Endothelial cell of umbilical vein (primary cell): ENCODE measurements at regions not wholly inside any gene's neighbourhood (a gene's known extent, or its start where the extent isn't known, plus 50 kb on each side); places are given as distances from the start of the nearest gene placed in this dataset.

ENCODE experiments used
- BruUV-seq: library from RNA; stranded (reverse); fragments of 400-500 nt; replicated peaks from 2 replicates; lab custom pipeline; 2021; lab: Mats Ljungman, UMichigan
- CTCF ChIA-PET: fragments of 300-600, 350-600 bp; sonication (Branson Sonifier 250); formaldehyde crosslinking; loops from one replicate; lab custom pipeline; 2021; ENCODE audit warnings: antibody characterized with exemption, inconsistent platforms; lab: Charles Lee
- POLR2A ChIA-PET: fragments of 300-600, 350-600 bp; sonication (Branson Sonifier 250); formaldehyde crosslinking; loops from one replicate; lab custom pipeline; 2021; ENCODE audit warnings: antibody characterized with exemption, inconsistent platforms; lab: Charles Lee
- DNase-seq: peaks from one replicate; pipeline ENCODE4 v3.0.0-alpha.2; 2011; ENCODE audit warnings: low read depth, low spot score
- FAIRE-seq: peaks from 2 replicates; lab custom pipeline; 2011; peaks lifted over from hg19 to GRCh38; lab: Jason Lieb, UNC
- H2AFZ ChIP-seq: 2 replicates; pipeline ENCODE4 v1.6.0; 2012; ENCODE audit warnings: low read depth, low read length, control low read depth, inconsistent platforms
- H3K27ac ChIP-seq: 2 replicates; pipeline ENCODE4 v1.5.1; 2011; ENCODE audit warnings: low read depth, mild to moderate bottlenecking, control low read depth, low read length, moderate library complexity; ENCODE audit not compliant: insufficient read depth
- H3K27me3 ChIP-seq, 2 experiments: 2 replicates each; pipeline versions ENCODE4 v1.6.0 to v1.6.1; 2011; ENCODE audit warnings: low read length in 2 of 2, mixed read lengths in 1 of 2; ENCODE audit not compliant: control insufficient read depth in 2 of 2, insufficient read depth in 2 of 2
- H3K36me3 ChIP-seq, 2 experiments: 2 replicates in 1 of 2; 3 replicates in 1 of 2; pipeline ENCODE4 v1.5.1; 2011; ENCODE audit warnings: low read length in 2 of 2, mild to moderate bottlenecking in 1 of 2, moderate library complexity in 1 of 2; ENCODE audit not compliant: control insufficient read depth in 2 of 2, insufficient read depth in 2 of 2; ENCODE audit errors: extremely low read depth in 1 of 2
- H3K4me1 ChIP-seq: 3 replicates; pipeline ENCODE4 v1.5.1; 2011; ENCODE audit warnings: mild to moderate bottlenecking, low read length; ENCODE audit not compliant: control insufficient read depth, insufficient read depth; ENCODE audit errors: extremely low read depth
- H3K4me2 ChIP-seq: 2 replicates; pipeline ENCODE4 v1.6.1; 2011; ENCODE audit warnings: low read length, control low read depth, mixed read lengths; ENCODE audit not compliant: insufficient read depth
- H3K4me3 ChIP-seq, 3 experiments: fragments of 200-600 bp in 1 of 3; sonication (generic), shearing (Covaris generic) in 1 of 3; replicated peaks in 1 of 3; 2 replicates each; pipeline ENCODE4 v1.5.1; 2011 to 2016; ENCODE audit warnings: control low read depth in 3 of 3, low read length in 3 of 3, mild to moderate bottlenecking in 2 of 3, inconsistent platforms in 1 of 3, low read depth in 1 of 3, moderate library complexity in 1 of 3; ENCODE audit not compliant: insufficient read depth in 1 of 3
- H3K79me2 ChIP-seq: 2 replicates; pipeline ENCODE4 v1.6.0; 2012; ENCODE audit warnings: low read length, inconsistent platforms; ENCODE audit not compliant: control insufficient read depth, insufficient read depth
- H3K9ac ChIP-seq: replicated peaks from 2 replicates; pipeline ENCODE3; 2011; ENCODE audit warnings: low read length, control low read depth; ENCODE audit not compliant: insufficient read depth; ENCODE audit errors: extremely low read depth
- H3K9me1 ChIP-seq: replicated peaks from 3 replicates; pipeline ENCODE4 v1.6.0; 2011; ENCODE audit warnings: mild to moderate bottlenecking, low read length; ENCODE audit not compliant: control insufficient read depth, insufficient read depth; ENCODE audit errors: extremely low read depth
- H3K9me3 ChIP-seq: replicated peaks from 2 replicates; pipeline ENCODE4 v1.5.1; 2012; ENCODE audit warnings: low read length, inconsistent platforms; ENCODE audit not compliant: control insufficient read depth, insufficient read depth
- H4K20me1 ChIP-seq: replicated peaks from 2 replicates; pipeline ENCODE3; 2011; ENCODE audit warnings: mild to moderate bottlenecking, low read length; ENCODE audit not compliant: control insufficient read depth, insufficient read depth; ENCODE audit errors: extremely low read depth
- EZH2 ChIP-seq: IDR thresholded peaks from 2 replicates; pipeline ENCODE4 v1.6.1; 2012; ENCODE audit warnings: borderline replicate concordance, low read depth, mild to moderate bottlenecking, moderate library complexity, low read length, inconsistent platforms; ENCODE audit not compliant: severe bottlenecking
- FOS ChIP-seq: IDR thresholded peaks from 2 replicates; pipeline ENCODE4 v1.6.1; 2011; ENCODE audit warnings: mild to moderate bottlenecking, low read length, moderate library complexity, borderline replicate concordance; ENCODE audit not compliant: insufficient read depth
- GATA2 ChIP-seq: IDR thresholded peaks from 2 replicates; pipeline ENCODE4 v1.7.0; 2011; ENCODE audit warnings: low read depth, mild to moderate bottlenecking, moderate library complexity, mixed read lengths, low read length; ENCODE audit not compliant: insufficient read length, insufficient read depth
- JUN ChIP-seq: IDR thresholded peaks from 2 replicates; pipeline ENCODE4 v1.6.1; 2011; ENCODE audit warnings: borderline replicate concordance, low read depth; ENCODE audit not compliant: insufficient read length, insufficient read depth
- MYC ChIP-seq: IDR thresholded peaks from one replicate; pipeline ENCODE4 v1.6.1; 2011; ENCODE audit warnings: mild to moderate bottlenecking, low read depth, low read length
- POLR2A ChIP-seq: IDR thresholded peaks from 2 replicates; pipeline ENCODE4 v1.6.1; 2012; ENCODE audit warnings: low read depth, mild to moderate bottlenecking, control low read depth, low read length
- POLR2AphosphoS5 ChIP-seq: IDR thresholded peaks from 2 replicates; pipeline ENCODE4 v1.6.1; 2012; ENCODE audit warnings: low read depth, mild to moderate bottlenecking, control low read depth, low read length, moderate library complexity; ENCODE audit not compliant: insufficient read depth
- dilution Hi-C: fragments of 300-500 bp; cut with MboI; formaldehyde crosslinking; loops from one replicate; pipeline ENCODE4 v1.15.0; 2019; ENCODE audit warnings: low sequenced_read_pairs; ENCODE audit not compliant: extremely low pct_ligation_motif_present
- intact Hi-C: fragments of 100-400 bp; cut with micrococcal nuclease; formaldehyde crosslinking; loops from one replicate; pipeline ENCODE4 v1.10.0; 2022
- TF ChIP-seq, protein P1 (sequence below), 2 donors: IDR thresholded peaks; 1 replicate in 1 of 2; 2 replicates in 1 of 2; pipeline ENCODE4 v1.5.1; 2011; ENCODE audit warnings: low read length in 2 of 2, mild to moderate bottlenecking in 2 of 2, moderate library complexity in 2 of 2, control low read depth in 1 of 2, inconsistent platforms in 1 of 2, low read depth in 1 of 2; ENCODE audit not compliant: insufficient read depth in 1 of 2; ENCODE audit errors: extremely low read depth in 1 of 2
- TF ChIP-seq, protein P2 (sequence below): IDR thresholded peaks from 2 replicates; pipeline ENCODE4 v1.6.1; 2011; ENCODE audit not compliant: insufficient read depth, insufficient read length

DNA sequence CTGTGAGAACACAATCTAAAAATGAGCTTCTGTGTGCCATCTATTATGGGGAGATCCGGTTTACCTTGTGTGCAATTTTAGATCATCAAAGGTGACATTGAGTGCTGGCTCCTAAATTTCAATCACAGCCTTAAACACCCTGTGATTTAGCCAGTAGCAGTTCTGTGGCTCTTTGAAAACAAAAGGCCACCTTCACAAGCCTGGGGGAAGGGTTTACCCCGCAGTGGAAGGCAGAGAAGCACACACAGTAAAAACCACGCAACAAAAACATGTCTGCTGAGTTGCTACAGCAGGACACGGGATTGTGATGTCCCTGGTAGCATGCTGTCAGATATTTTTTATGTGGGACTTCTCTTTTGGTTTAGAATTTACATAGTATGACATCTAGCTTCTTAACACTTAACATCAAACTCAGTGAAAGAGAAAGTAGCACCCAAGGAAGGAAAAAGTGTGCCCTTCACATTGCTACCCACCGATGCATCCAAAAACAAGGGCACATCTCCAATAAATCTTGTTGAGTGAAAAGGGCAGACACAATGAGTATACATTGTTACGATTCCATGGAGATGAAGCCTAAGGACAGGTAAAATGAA is 56.1 kb upstream of the RNF152 start:
- Histone ChIP-seq H3K9me1 (no peaks in the 10 kb centered on the region), H3K4me3 (no peak overlapping the region), H3K4me1 (peaks cover 23% of the 10 kb centered on the region), H3K27me3 (no peaks in the 10 kb centered on the region), H4K20me1 (no peaks in the 10 kb centered on the region), H3K27ac (no peak overlapping the region), H3K36me3 (no peaks in the 10 kb centered on the region), H3K4me2 (no peak overlapping the region), H3K9ac (no peak overlapping the region), H2AFZ (no peak overlapping the region), H3K9me3 (no peaks in the 10 kb centered on the region), H3K79me2 (no peaks in the 10 kb centered on the region)
- BruUV-seq = no TSS peak
- intact Hi-C loops = no loop called here
- ChIA-PET CTCF (interaction anchor here (0.9 to 2.1 kb wide), 8 partner anchors 9 to 367 kb away, joined by 3 to 6 read pairs (median 3); no protein-coding TSS in a partner anchor), POLR2A (interaction anchor here (0.5 to 0.8 kb wide), 2 partner anchors 18 to 55 kb away, joined by 3 read pairs; no protein-coding TSS in a partner anchor)
- TF ChIP-seq EZH2 = no peak
- no peak for TF ChIP-seq POLR2A
- no peak for TF ChIP-seq GATA2
- no peak for TF ChIP-seq JUN
- no peak for TF ChIP-seq FOS
- TF ChIP-seq MYC = no peak
- TF ChIP-seq, protein P1, sequence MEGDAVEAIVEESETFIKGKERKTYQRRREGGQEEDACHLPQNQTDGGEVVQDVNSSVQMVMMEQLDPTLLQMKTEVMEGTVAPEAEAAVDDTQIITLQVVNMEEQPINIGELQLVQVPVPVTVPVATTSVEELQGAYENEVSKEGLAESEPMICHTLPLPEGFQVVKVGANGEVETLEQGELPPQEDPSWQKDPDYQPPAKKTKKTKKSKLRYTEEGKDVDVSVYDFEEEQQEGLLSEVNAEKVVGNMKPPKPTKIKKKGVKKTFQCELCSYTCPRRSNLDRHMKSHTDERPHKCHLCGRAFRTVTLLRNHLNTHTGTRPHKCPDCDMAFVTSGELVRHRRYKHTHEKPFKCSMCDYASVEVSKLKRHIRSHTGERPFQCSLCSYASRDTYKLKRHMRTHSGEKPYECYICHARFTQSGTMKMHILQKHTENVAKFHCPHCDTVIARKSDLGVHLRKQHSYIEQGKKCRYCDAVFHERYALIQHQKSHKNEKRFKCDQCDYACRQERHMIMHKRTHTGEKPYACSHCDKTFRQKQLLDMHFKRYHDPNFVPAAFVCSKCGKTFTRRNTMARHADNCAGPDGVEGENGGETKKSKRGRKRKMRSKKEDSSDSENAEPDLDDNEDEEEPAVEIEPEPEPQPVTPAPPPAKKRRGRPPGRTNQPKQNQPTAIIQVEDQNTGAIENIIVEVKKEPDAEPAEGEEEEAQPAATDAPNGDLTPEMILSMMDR (IDR thresholded peaks at IDR 0.05; ENCODE audit: extremely low read depth in 1 of 2, insufficient read depth in 1 of 2, low read depth in 1 of 2, low read length in 2 of 2) = no peak
- TF ChIP-seq, protein P2, sequence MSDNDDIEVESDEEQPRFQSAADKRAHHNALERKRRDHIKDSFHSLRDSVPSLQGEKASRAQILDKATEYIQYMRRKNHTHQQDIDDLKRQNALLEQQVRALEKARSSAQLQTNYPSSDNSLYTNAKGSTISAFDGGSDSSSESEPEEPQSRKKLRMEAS = no peak
- no peak for TF ChIP-seq POLR2AphosphoS5
- dilution Hi-C loops = no loop called here
- FAIRE-seq = no peak
- no peak for DNase-seq
